Liver (tissue), 8 donors: ENCODE measurements at regions not wholly inside any gene's neighbourhood (a gene's known extent, or its start where the extent isn't known, plus 50 kb on each side); places are given as distances from the start of the nearest gene placed in this dataset.

Experiments
- DNase-seq: peaks from one replicate; pipeline ENCODE4 v3.0.0-alpha.2; 2017; ENCODE audit warnings: low spot score
- H3K27ac ChIP-seq, 2 donors: one replicate each; pipeline ENCODE4 v1.7.0; 2013; ENCODE audit warnings: inconsistent platforms in 2 of 2, low read length in 2 of 2, control low read depth in 1 of 2, low read depth in 1 of 2, mild to moderate bottlenecking in 1 of 2
- H3K27me3 ChIP-seq, 4 donors: one replicate each; pipeline versions ENCODE4 v1.6.1 to v1.7.0; 2013; ENCODE audit warnings: low read length in 3 of 4, inconsistent platforms in 1 of 4, mild to moderate bottlenecking in 1 of 4, moderate library complexity in 1 of 4; ENCODE audit not compliant: control insufficient read depth in 4 of 4, insufficient read depth in 4 of 4
- H3K36me3 ChIP-seq, 4 donors: one replicate each; pipeline versions ENCODE4 v1.6.1 to v1.7.0; 2013; ENCODE audit warnings: low read length in 3 of 4, mild to moderate bottlenecking in 3 of 4, low read depth in 1 of 4, moderate library complexity in 1 of 4; ENCODE audit not compliant: control insufficient read depth in 4 of 4, insufficient read depth in 3 of 4
- H3K4me1 ChIP-seq, 4 donors: one replicate each; pipeline versions ENCODE4 v1.6.1 to v1.7.0; 2013; ENCODE audit warnings: low read length in 3 of 4, mild to moderate bottlenecking in 3 of 4, moderate library complexity in 1 of 4; ENCODE audit not compliant: control insufficient read depth in 4 of 4, insufficient read depth in 4 of 4
- H3K4me3 ChIP-seq, 3 donors: one replicate each; pipeline versions ENCODE4 v1.6.1 to v1.7.0; 2013; ENCODE audit warnings: low read length in 3 of 3, control low read depth in 1 of 3, low read depth in 1 of 3, mild to moderate bottlenecking in 1 of 3
- H3K9ac ChIP-seq, 2 donors: one replicate each; pipeline ENCODE4 v1.7.0; 2013; ENCODE audit warnings: low read length in 2 of 2, mild to moderate bottlenecking in 2 of 2, moderate library complexity in 2 of 2, control low read depth in 1 of 2, low read depth in 1 of 2
- H3K9me3 ChIP-seq, 4 donors: one replicate each; pipeline versions ENCODE4 v1.6.1 to v1.7.0; 2013; ENCODE audit warnings: low read length in 3 of 4; ENCODE audit not compliant: control insufficient read depth in 4 of 4
- EGR1 ChIP-seq, 2 donors: IDR thresholded peaks; 2 replicates each; pipeline ENCODE4 v1.6.1; 2016 to 2018; ENCODE audit warnings: antibody characterized with exemption in 2 of 2, low read depth in 2 of 2
- FOXA1 ChIP-seq: IDR thresholded peaks from 2 replicates; pipeline ENCODE4 v1.6.1; 2016; ENCODE audit warnings: antibody characterized with exemption
- FOXA2 ChIP-seq: IDR thresholded peaks from 2 replicates; pipeline ENCODE4 v1.6.1; 2016; ENCODE audit warnings: antibody characterized with exemption
- GABPA ChIP-seq, 2 donors: IDR thresholded peaks in 1 of 2; conservative IDR thresholded peaks in 1 of 2; 2 replicates each; pipeline ENCODE4 v1.6.1; 2016; ENCODE audit warnings: antibody characterized with exemption in 2 of 2, mild to moderate bottlenecking in 1 of 2, moderate library complexity in 1 of 2
- HNF4A ChIP-seq, 2 donors: conservative IDR thresholded peaks; 2 replicates each; pipeline ENCODE4 v1.6.1; 2016; ENCODE audit warnings: antibody characterized with exemption in 2 of 2, mild to moderate bottlenecking in 2 of 2
- HNF4G ChIP-seq: IDR thresholded peaks from 2 replicates; pipeline ENCODE4 v1.6.1; 2016; ENCODE audit warnings: antibody characterized with exemption
- JUND ChIP-seq, 2 donors: IDR thresholded peaks; 2 replicates each; pipeline ENCODE4 v1.6.1; 2016; ENCODE audit warnings: antibody characterized with exemption in 2 of 2
- NR2F2 ChIP-seq: IDR thresholded peaks from 2 replicates; pipeline ENCODE4 v1.6.1; 2016; ENCODE audit warnings: antibody characterized with exemption
- RAD21 ChIP-seq, 2 donors: IDR thresholded peaks; 2 replicates each; pipeline ENCODE4 v1.6.1; 2016; ENCODE audit warnings: antibody characterized with exemption in 2 of 2, mild to moderate bottlenecking in 2 of 2
- RXRA ChIP-seq, 2 donors: IDR thresholded peaks; 2 replicates each; pipeline ENCODE4 v1.6.1; 2017 to 2018; ENCODE audit warnings: antibody characterized with exemption in 2 of 2, mild to moderate bottlenecking in 1 of 2
- SP1 ChIP-seq: IDR thresholded peaks from 2 replicates; pipeline ENCODE4 v1.6.1; 2018; ENCODE audit warnings: antibody characterized with exemption, mild to moderate bottlenecking
- TAF1 ChIP-seq: conservative IDR thresholded peaks from 2 replicates; pipeline ENCODE4 v1.6.1; 2016; ENCODE audit warnings: antibody characterized with exemption, mild to moderate bottlenecking
- YY1 ChIP-seq: IDR thresholded peaks from 2 replicates; pipeline ENCODE4 v1.6.1; 2016; ENCODE audit warnings: antibody characterized with exemption, mild to moderate bottlenecking
- WGBS: extraction: QIAGEN DNeasy Blood & Tissue Kit; methylation state at CpG from one replicate; pipeline ENCODE4 v1.1.7; 2013; 5-methylcytosine and 5-hydroxymethylcytosine counted together
- TF ChIP-seq, protein P1 (sequence below): IDR thresholded peaks from 2 replicates; pipeline ENCODE4 v1.6.1; 2016; ENCODE audit warnings: antibody characterized with exemption
- TF ChIP-seq, protein P2 (sequence below): fragments of 150-350 bp; IDR thresholded peaks from 2 replicates; pipeline ENCODE4 v1.5.1; 2017; ENCODE audit warnings: improper control_type of control experiment, low read depth, low read length; ENCODE audit not compliant: missing input control
- TF ChIP-seq, protein P3 (sequence below): IDR thresholded peaks from 2 replicates; pipeline ENCODE4 v1.6.1; 2016; ENCODE audit warnings: antibody characterized with exemption, mild to moderate bottlenecking
- TF ChIP-seq, protein P4 (sequence below): IDR thresholded peaks from 2 replicates; pipeline ENCODE4 v1.6.1; 2016; ENCODE audit warnings: antibody characterized with exemption
- TF ChIP-seq, protein P5 (sequence below): IDR thresholded peaks from 2 replicates; pipeline ENCODE4 v1.6.1; 2016; ENCODE audit warnings: antibody characterized with exemption
- donor health status: healthy.
- donor health status: healthy.
- donor health status: healthy.
- donor health status: healthy.
- donor health status: healthy.

DNA sequence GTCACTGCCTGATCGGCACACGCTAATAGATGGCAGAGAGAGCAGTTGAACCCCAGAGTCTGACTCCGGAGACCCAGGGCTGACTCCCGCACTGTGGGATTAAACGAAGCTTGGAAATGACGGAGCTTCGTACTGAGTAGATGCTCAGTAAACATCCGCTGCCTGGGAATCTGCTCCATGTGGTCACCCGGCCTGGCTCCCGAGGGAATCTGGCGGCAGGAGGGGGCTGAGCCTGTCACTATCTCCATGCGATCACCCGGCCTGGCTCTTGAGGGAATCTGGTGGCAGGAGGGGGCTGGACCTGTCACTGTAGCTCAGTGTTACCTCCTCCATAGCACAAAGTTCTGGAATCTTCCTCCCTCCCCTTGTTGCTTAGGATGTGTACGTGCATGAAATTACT lies 139.7 kb upstream of the CIBAR2 start:
- Histone ChIP-seq H3K9ac (no peak overlapping the region), H3K27ac (no peak overlapping the region), H3K36me3 (no peaks in the 10 kb centered on the region), H3K4me1 (peaks cover 0 to 42% (median 21%) of the 10 kb centered on the region in 4 donors), H3K4me3 (no peak overlapping the region), H3K27me3 (no peaks in the 10 kb centered on the region), H3K9me3 (no peaks in the 10 kb centered on the region)
- DNase-seq = no peak
- TF ChIP-seq GABPA (IDR thresholded peaks at IDR 0.05 in 1 of 2, conservative IDR thresholded peaks at IDR 0.05 in 1 of 2) (no peak), RAD21 (IDR thresholded peaks at IDR 0.05) (no peak), TAF1 (no peak), YY1 (no peak), SP1 (no peak), HNF4G (no peak), NR2F2 (no peak), HNF4A (conservative IDR thresholded peaks at IDR 0.05) (no peak), RXRA (IDR thresholded peaks at IDR 0.05) (no peak)
- TF ChIP-seq, protein P1, sequence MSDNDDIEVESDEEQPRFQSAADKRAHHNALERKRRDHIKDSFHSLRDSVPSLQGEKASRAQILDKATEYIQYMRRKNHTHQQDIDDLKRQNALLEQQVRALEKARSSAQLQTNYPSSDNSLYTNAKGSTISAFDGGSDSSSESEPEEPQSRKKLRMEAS = no peak
- TF ChIP-seq, protein P2, sequence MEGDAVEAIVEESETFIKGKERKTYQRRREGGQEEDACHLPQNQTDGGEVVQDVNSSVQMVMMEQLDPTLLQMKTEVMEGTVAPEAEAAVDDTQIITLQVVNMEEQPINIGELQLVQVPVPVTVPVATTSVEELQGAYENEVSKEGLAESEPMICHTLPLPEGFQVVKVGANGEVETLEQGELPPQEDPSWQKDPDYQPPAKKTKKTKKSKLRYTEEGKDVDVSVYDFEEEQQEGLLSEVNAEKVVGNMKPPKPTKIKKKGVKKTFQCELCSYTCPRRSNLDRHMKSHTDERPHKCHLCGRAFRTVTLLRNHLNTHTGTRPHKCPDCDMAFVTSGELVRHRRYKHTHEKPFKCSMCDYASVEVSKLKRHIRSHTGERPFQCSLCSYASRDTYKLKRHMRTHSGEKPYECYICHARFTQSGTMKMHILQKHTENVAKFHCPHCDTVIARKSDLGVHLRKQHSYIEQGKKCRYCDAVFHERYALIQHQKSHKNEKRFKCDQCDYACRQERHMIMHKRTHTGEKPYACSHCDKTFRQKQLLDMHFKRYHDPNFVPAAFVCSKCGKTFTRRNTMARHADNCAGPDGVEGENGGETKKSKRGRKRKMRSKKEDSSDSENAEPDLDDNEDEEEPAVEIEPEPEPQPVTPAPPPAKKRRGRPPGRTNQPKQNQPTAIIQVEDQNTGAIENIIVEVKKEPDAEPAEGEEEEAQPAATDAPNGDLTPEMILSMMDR = no peak
- TF ChIP-seq, protein P3, sequence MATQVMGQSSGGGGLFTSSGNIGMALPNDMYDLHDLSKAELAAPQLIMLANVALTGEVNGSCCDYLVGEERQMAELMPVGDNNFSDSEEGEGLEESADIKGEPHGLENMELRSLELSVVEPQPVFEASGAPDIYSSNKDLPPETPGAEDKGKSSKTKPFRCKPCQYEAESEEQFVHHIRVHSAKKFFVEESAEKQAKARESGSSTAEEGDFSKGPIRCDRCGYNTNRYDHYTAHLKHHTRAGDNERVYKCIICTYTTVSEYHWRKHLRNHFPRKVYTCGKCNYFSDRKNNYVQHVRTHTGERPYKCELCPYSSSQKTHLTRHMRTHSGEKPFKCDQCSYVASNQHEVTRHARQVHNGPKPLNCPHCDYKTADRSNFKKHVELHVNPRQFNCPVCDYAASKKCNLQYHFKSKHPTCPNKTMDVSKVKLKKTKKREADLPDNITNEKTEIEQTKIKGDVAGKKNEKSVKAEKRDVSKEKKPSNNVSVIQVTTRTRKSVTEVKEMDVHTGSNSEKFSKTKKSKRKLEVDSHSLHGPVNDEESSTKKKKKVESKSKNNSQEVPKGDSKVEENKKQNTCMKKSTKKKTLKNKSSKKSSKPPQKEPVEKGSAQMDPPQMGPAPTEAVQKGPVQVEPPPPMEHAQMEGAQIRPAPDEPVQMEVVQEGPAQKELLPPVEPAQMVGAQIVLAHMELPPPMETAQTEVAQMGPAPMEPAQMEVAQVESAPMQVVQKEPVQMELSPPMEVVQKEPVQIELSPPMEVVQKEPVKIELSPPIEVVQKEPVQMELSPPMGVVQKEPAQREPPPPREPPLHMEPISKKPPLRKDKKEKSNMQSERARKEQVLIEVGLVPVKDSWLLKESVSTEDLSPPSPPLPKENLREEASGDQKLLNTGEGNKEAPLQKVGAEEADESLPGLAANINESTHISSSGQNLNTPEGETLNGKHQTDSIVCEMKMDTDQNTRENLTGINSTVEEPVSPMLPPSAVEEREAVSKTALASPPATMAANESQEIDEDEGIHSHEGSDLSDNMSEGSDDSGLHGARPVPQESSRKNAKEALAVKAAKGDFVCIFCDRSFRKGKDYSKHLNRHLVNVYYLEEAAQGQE = no peak
- TF ChIP-seq, protein P4, sequence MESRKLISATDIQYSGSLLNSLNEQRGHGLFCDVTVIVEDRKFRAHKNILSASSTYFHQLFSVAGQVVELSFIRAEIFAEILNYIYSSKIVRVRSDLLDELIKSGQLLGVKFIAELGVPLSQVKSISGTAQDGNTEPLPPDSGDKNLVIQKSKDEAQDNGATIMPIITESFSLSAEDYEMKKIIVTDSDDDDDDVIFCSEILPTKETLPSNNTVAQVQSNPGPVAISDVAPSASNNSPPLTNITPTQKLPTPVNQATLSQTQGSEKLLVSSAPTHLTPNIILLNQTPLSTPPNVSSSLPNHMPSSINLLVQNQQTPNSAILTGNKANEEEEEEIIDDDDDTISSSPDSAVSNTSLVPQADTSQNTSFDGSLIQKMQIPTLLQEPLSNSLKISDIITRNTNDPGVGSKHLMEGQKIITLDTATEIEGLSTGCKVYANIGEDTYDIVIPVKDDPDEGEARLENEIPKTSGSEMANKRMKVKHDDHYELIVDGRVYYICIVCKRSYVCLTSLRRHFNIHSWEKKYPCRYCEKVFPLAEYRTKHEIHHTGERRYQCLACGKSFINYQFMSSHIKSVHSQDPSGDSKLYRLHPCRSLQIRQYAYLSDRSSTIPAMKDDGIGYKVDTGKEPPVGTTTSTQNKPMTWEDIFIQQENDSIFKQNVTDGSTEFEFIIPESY = no peak
- WGBS = 84% methylated on average over 14 of the region's 14 CpGs

DNA sequence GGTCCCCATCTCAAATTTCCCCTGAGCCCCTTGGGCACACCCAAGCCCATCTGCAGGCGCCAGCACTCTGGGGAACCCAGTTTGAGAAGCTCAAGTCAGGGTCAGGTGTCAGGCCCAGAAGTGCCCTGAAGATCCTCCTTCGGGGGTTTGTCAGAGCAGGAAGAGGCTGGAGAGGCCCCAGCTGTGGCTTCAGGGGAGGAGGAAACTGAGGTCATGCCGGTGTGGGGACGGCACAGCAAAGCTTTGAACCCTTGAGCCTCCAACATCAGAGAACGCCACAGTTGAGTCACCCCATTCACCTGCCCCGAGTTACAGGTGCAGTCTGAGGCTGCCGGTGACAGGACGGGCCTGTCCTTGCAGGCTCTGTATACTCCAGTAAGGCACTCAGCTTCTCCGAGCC lies 140.2 kb upstream of the CIBAR2 start:
- Histone ChIP-seq H3K9me3 (no peaks in the 10 kb centered on the region), H3K9ac (no peak overlapping the region), H3K27me3 (no peaks in the 10 kb centered on the region), H3K36me3 (no peaks in the 10 kb centered on the region), H3K4me1 (peaks cover 0 to 42% (median 21%) of the 10 kb centered on the region in 4 donors), H3K27ac (no peak overlapping the region), H3K4me3 (no peak overlapping the region)
- 79% methylated on average over 9 of the region's 9 CpGs for WGBS
- no peak for DNase-seq
- TF ChIP-seq SP1 (no peak), GABPA (IDR thresholded peaks at IDR 0.05 in 1 of 2, conservative IDR thresholded peaks at IDR 0.05 in 1 of 2) (no peak), HNF4A (conservative IDR thresholded peaks at IDR 0.05) (no peak), TAF1 (no peak), YY1 (no peak), EGR1 (IDR thresholded peaks at IDR 0.05; ENCODE audit: low read depth in 2 of 2) (no peak), RXRA (IDR thresholded peaks at IDR 0.05) (no peak), JUND (IDR thresholded peaks at IDR 0.05) (no peak), HNF4G (no peak), FOXA1 (no peak), FOXA2 (no peak)
- TF ChIP-seq, protein P4 = no peak
- TF ChIP-seq, protein P5, sequence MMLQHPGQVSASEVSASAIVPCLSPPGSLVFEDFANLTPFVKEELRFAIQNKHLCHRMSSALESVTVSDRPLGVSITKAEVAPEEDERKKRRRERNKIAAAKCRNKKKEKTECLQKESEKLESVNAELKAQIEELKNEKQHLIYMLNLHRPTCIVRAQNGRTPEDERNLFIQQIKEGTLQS = no peak
- TF ChIP-seq, protein P1 = no peak
- TF ChIP-seq, protein P2 = no peak
